ENCODE measurements at regions not wholly inside any gene's neighbourhood (a gene's known extent, or its start where the extent isn't known, plus 50 kb on each side); places are given as distances from the start of the nearest gene placed in this dataset.

GRCh38 chr5:22964632-22965031, 111.5 kb upstream of the CDH12 start:
- POLR2A ChIA-PET = no interaction called here
- TF ChIP-seq SUZ12 (IDR thresholded peaks at IDR 0.05) = no peak
- no peak for TF ChIP-seq NFRKB (IDR thresholded peaks at IDR 0.05)
- TF ChIP-seq FOXM1 (IDR thresholded peaks at IDR 0.05; ENCODE audit: borderline replicate concordance) = no peak
- CTCF ChIA-PET = no interaction called here
- no peak for DNase-seq (ENCODE audit: extremely low spot score)

DNA sequence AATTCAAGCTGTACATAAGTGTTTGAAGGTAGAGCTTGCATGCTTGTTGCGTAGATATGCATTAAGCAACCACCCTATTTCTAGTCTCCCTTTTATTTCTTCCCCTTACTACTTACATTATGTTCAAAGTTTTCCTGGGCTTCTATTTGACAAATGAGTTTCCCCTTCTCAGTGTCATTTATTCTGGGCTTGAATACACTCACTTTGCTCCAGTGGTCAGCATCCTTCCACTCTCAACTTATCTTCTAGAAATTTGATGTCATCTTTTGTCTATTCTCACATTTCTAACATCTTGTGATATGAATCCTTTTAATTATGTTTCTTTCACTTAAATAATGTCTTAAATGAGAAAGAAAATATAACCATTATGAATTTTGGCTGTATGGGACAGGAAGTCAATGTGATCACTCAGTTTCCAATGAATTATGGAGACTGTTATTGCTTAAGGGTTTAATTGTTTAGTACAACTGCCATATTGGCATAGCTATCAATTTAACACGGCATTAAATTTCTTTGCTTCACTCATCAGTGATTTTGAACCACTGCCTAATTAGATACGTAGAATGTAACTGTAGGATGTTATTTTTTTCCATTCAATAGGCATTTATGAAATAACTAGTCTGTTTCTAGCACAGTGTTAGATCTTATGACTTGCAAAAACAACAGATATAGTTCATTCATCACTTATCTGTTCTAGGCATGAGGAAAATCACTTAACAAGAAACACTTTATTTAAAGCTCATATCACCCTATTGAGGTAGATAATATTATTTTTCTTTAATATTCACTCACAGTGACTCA, 105.5 kb upstream of the CDH12 start:
- ChIA-PET CTCF (no interaction called here), POLR2A (no interaction called here)
- no peak for DNase-seq (ENCODE audit: extremely low spot score)
- TF ChIP-seq PKNOX1 (IDR thresholded peaks at IDR 0.05) (no peak), SP1 (IDR thresholded peaks at IDR 0.05) (no peak), CTBP1 (IDR thresholded peaks at IDR 0.05; ENCODE audit: borderline replicate concordance) (no peak), L3MBTL2 (conservative IDR thresholded peaks at IDR 0.05) (no peak), ARNT (IDR thresholded peaks at IDR 0.05) (no peak), FOXK2 (IDR thresholded peaks at IDR 0.05) (no peak), SUZ12 (IDR thresholded peaks at IDR 0.05) (no peak), TARDBP (IDR thresholded peaks at IDR 0.05) (no peak), HDGF (IDR thresholded peaks at IDR 0.05; ENCODE audit: borderline replicate concordance) (no peak), LEF1 (IDR thresholded peaks at IDR 0.05; ENCODE audit: borderline replicate concordance) (no peak), BHLHE40 (IDR thresholded peaks at IDR 0.05; ENCODE audit: borderline replicate concordance) (no peak), FOXM1 (IDR thresholded peaks at IDR 0.05; ENCODE audit: borderline replicate concordance) (no peak), NFRKB (IDR thresholded peaks at IDR 0.05) (no peak), ZNF384 (IDR thresholded peaks at IDR 0.05) (no peak)

GRCh38 chr5:22947921-22948320, 94.8 kb upstream of the CDH12 start:
- DNase-seq (ENCODE audit: extremely low spot score) = no peak

DNA sequence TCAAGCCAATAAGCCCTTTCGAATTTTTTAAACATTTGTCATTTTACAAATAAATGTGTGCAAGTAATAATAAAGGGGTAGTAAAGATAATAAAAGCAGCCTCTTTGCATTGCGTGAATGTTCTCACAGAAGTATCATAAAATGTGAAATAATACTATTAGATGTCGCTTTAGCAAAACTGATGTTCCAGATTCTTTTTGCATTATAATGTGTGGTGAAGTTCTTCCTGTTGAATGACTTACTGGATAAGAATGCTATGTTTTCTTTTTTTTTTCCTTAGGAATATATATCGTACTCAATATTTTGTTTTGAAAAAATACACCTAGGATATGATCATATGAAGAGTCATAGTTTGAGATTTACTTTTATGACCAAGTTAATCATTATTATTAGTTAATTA, 85.2 kb upstream of the CDH12 start:
- no peak for DNase-seq (ENCODE audit: extremely low spot score)
- POLR2A ChIA-PET = no interaction called here
- CTCF ChIA-PET = no interaction called here
- no peak for TF ChIP-seq FOXK2 (IDR thresholded peaks at IDR 0.05)
- TF ChIP-seq L3MBTL2 (conservative IDR thresholded peaks at IDR 0.05) = no peak
- no peak for TF ChIP-seq NFRKB (IDR thresholded peaks at IDR 0.05)
- TF ChIP-seq FOXA1 (IDR thresholded peaks at IDR 0.05) = no peak
- no peak for TF ChIP-seq ZNF384 (IDR thresholded peaks at IDR 0.05)
- TF ChIP-seq BHLHE40 (IDR thresholded peaks at IDR 0.05; ENCODE audit: borderline replicate concordance) = no peak
- TF ChIP-seq CTBP1 (IDR thresholded peaks at IDR 0.05; ENCODE audit: borderline replicate concordance) = no peak

More at GRCh38 chr5:22947921-22948320, 94.8 kb upstream of the CDH12 start:
- ChIA-PET POLR2A (no interaction called here), CTCF (no interaction called here)
- TF ChIP-seq PKNOX1 (IDR thresholded peaks at IDR 0.05) (no peak), LEF1 (IDR thresholded peaks at IDR 0.05; ENCODE audit: borderline replicate concordance) (no peak), HDGF (IDR thresholded peaks at IDR 0.05; ENCODE audit: borderline replicate concordance) (no peak), ZNF384 (IDR thresholded peaks at IDR 0.05) (no peak), FOXM1 (IDR thresholded peaks at IDR 0.05; ENCODE audit: borderline replicate concordance) (no peak), L3MBTL2 (conservative IDR thresholded peaks at IDR 0.05) (no peak), TARDBP (IDR thresholded peaks at IDR 0.05) (no peak)

- no peak for TF ChIP-seq L3MBTL2 (conservative IDR thresholded peaks at IDR 0.05)
- TF ChIP-seq ZNF384 (IDR thresholded peaks at IDR 0.05) = no peak
- TF ChIP-seq FOXM1 (IDR thresholded peaks at IDR 0.05; ENCODE audit: borderline replicate concordance) = no peak
- TF ChIP-seq SUZ12 (IDR thresholded peaks at IDR 0.05) = no peak
- TF ChIP-seq TARDBP (IDR thresholded peaks at IDR 0.05) = no peak
- TF ChIP-seq CTBP1 (IDR thresholded peaks at IDR 0.05; ENCODE audit: borderline replicate concordance) = no peak
- no peak for TF ChIP-seq NFRKB (IDR thresholded peaks at IDR 0.05)
- no peak for TF ChIP-seq HDGF (IDR thresholded peaks at IDR 0.05; ENCODE audit: borderline replicate concordance)
- TF ChIP-seq ARNT (IDR thresholded peaks at IDR 0.05) = no peak
- TF ChIP-seq BHLHE40 (IDR thresholded peaks at IDR 0.05; ENCODE audit: borderline replicate concordance) = no peak
- no peak for TF ChIP-seq LEF1 (IDR thresholded peaks at IDR 0.05; ENCODE audit: borderline replicate concordance)
- TF ChIP-seq SP1 (IDR thresholded peaks at IDR 0.05) = no peak
- no peak for TF ChIP-seq FOXK2 (IDR thresholded peaks at IDR 0.05)
- no peak for TF ChIP-seq FOXA1 (IDR thresholded peaks at IDR 0.05)
- no peak for TF ChIP-seq ELF4 (IDR thresholded peaks at IDR 0.05)
- no peak for TF ChIP-seq PKNOX1 (IDR thresholded peaks at IDR 0.05)
- CTCF ChIA-PET = no interaction called here
- POLR2A ChIA-PET = no interaction called here
- DNase-seq (ENCODE audit: extremely low spot score) = peak; percentile 9
Observed at GRCh38 chr5:22928821-22929482, 75.8 kb upstream of the CDH12 start.

- no peak for TF ChIP-seq CTBP1 (IDR thresholded peaks at IDR 0.05; ENCODE audit: borderline replicate concordance)
- no peak for TF ChIP-seq LEF1 (IDR thresholded peaks at IDR 0.05; ENCODE audit: borderline replicate concordance)
- POLR2A ChIA-PET = no interaction called here
- CTCF ChIA-PET = no interaction called here
- DNase-seq (ENCODE audit: extremely low spot score) = no peak
Observed at GRCh38 chr5:22926574-22926973, 73.4 kb upstream of the CDH12 start.

All from HEK293T (cell line).